Loucy (cell line): ENCODE measurements at regions not wholly inside any gene's neighbourhood (a gene's known extent, or its start where the extent isn't known, plus 50 kb on each side); places are given as distances from the start of the nearest gene placed in this dataset.

Experiments
- H2AFZ ChIP-seq: fragments of 200-600 bp; sonication (generic); 2 replicates; pipeline ENCODE4 v1.6.0; 2016; ENCODE audit warnings: antibody characterized with exemption, mild to moderate bottlenecking, low read length, moderate library complexity
- H3F3A ChIP-seq: fragments of 200-600 bp; 2 replicates; pipeline ENCODE4 v1.6.0; 2016; ENCODE audit warnings: antibody characterized with exemption, low read depth, mild to moderate bottlenecking
- H3K27me3 ChIP-seq: fragments of 200-600 bp; sonication (generic); 2 replicates; pipeline ENCODE4 v1.6.1; 2014; ENCODE audit warnings: low read length, mild to moderate bottlenecking; ENCODE audit not compliant: insufficient read depth, poor library complexity, severe bottlenecking
- H3K36me3 ChIP-seq: fragments of 200-600 bp; sonication (generic); 2 replicates; pipeline ENCODE4 v1.6.1; 2016; ENCODE audit warnings: low read length; ENCODE audit not compliant: insufficient read depth
- H3K4me1 ChIP-seq: fragments of 200-600 bp; sonication (generic); 2 replicates; pipeline ENCODE4 v1.5.1; 2014; ENCODE audit warnings: low read length, mild to moderate bottlenecking; ENCODE audit not compliant: insufficient read depth, poor library complexity, severe bottlenecking
- H3K4me2 ChIP-seq: fragments of 200-600 bp; sonication (generic); 2 replicates; pipeline ENCODE4 v1.6.0; 2014; ENCODE audit warnings: antibody characterized with exemption, low read length, low read depth, mild to moderate bottlenecking; ENCODE audit not compliant: poor library complexity, severe bottlenecking
- H3K4me3 ChIP-seq: fragments of 200-600 bp; sonication (generic); 2 replicates; pipeline ENCODE4 v1.5.1; 2014; ENCODE audit warnings: low read length, mild to moderate bottlenecking, mixed read lengths; ENCODE audit not compliant: poor library complexity, severe bottlenecking
- H3K79me2 ChIP-seq: fragments of 200-600 bp; sonication (generic); 2 replicates; pipeline ENCODE4 v1.6.1; 2014; ENCODE audit warnings: low read length; ENCODE audit not compliant: insufficient read depth
- H3K9ac ChIP-seq: fragments of 200-600 bp; sonication (generic); 2 replicates; pipeline ENCODE4 v1.6.0; 2014; ENCODE audit warnings: mild to moderate bottlenecking, low read depth, low read length, moderate library complexity; ENCODE audit not compliant: poor library complexity, severe bottlenecking
- H3K9me2 ChIP-seq: fragments of 200-600 bp; sonication (generic); replicated peaks from 2 replicates; pipeline ENCODE4 v1.6.1; 2016; ENCODE audit warnings: low read depth, low read length, mixed read lengths
- H3K9me3 ChIP-seq: fragments of 200-600 bp; sonication (generic); 2 replicates; pipeline ENCODE4 v1.6.1; 2014; ENCODE audit warnings: mild to moderate bottlenecking, antibody characterized with exemption, low read length, low read depth; ENCODE audit not compliant: insufficient read depth
- H4K20me1 ChIP-seq: fragments of 200-600 bp; sonication (generic); 2 replicates; pipeline ENCODE4 v1.6.0; 2014; ENCODE audit warnings: antibody characterized with exemption, low read length, mild to moderate bottlenecking; ENCODE audit not compliant: insufficient read depth, poor library complexity, severe bottlenecking
- EZH2phosphoT487 ChIP-seq: fragments of 200-600 bp; IDR thresholded peaks from 2 replicates; pipeline ENCODE4 v1.6.1; 2018; ENCODE audit warnings: antibody characterized with exemption, mild to moderate bottlenecking, moderate library complexity, borderline replicate concordance
- TF ChIP-seq, protein P1 (sequence below): fragments of 200-600 bp; sonication (generic); conservative IDR thresholded peaks from 2 replicates; pipeline ENCODE4 v1.5.1; 2014; ENCODE audit warnings: mild to moderate bottlenecking, antibody characterized with exemption, low read length

DNA sequence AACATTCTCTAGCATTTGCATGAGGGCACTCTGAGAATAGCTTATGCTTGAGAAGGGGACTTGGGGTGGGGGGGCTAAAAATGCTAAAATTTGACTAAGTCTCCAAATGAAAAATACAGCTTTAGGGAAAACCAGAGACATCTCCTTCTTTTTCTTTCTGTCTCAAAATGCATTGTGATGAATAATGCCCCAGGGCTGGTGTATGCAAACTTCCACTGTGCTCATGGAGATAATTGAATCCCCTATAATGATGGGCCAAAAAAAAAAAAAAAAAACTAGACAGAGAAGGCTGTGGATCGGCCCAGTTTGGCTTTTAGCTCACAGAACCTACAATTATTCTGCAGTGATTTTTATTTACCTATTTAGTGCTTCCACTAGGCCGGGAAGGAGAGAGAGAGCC, 147.9 kb upstream of the RORA start:
- Histone ChIP-seq H3K9me2 (no peaks in the 10 kb centered on the region), H3K36me3 (no peaks in the 10 kb centered on the region), H3K4me2 (no peak overlapping the region), H3K4me1 (no peaks in the 10 kb centered on the region), H3K9me3 (no peaks in the 10 kb centered on the region), H2AFZ (no peak overlapping the region), H4K20me1 (no peaks in the 10 kb centered on the region), H3K4me3 (no peak overlapping the region), H3K27me3 (no peaks in the 10 kb centered on the region), H3K9ac (no peak overlapping the region), H3K79me2 (no peaks in the 10 kb centered on the region), H3F3A (no peaks in the 10 kb centered on the region)
- TF ChIP-seq EZH2phosphoT487 = no peak
- TF ChIP-seq, protein P1, sequence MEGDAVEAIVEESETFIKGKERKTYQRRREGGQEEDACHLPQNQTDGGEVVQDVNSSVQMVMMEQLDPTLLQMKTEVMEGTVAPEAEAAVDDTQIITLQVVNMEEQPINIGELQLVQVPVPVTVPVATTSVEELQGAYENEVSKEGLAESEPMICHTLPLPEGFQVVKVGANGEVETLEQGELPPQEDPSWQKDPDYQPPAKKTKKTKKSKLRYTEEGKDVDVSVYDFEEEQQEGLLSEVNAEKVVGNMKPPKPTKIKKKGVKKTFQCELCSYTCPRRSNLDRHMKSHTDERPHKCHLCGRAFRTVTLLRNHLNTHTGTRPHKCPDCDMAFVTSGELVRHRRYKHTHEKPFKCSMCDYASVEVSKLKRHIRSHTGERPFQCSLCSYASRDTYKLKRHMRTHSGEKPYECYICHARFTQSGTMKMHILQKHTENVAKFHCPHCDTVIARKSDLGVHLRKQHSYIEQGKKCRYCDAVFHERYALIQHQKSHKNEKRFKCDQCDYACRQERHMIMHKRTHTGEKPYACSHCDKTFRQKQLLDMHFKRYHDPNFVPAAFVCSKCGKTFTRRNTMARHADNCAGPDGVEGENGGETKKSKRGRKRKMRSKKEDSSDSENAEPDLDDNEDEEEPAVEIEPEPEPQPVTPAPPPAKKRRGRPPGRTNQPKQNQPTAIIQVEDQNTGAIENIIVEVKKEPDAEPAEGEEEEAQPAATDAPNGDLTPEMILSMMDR = no peak

DNA sequence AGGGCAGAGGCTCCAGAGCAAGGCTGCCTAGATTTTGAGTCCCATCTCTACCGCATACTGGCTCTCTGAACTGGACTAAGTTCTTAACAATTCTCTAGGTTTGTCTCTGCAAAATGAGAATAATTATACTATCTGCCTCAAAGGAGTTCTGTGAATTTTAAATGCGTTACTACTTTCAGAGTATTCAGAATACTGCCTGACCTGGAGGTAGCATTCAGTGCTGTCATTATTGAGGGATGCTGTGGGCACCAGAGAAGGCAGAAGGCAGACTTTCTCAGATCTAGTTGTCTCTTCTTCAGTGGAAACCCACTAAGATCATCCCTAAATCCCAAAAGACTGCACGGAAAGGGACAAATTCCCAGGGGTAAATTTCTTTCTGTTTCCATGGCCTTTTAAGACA, 147.4 kb upstream of the RORA start:
- no peak for TF ChIP-seq EZH2phosphoT487
- TF ChIP-seq, protein P1 = no peak
- Histone ChIP-seq H3K79me2 (no peaks in the 10 kb centered on the region), H4K20me1 (no peaks in the 10 kb centered on the region), H3K27me3 (no peaks in the 10 kb centered on the region), H3K4me3 (no peak overlapping the region), H3K9me2 (no peaks in the 10 kb centered on the region), H3F3A (no peaks in the 10 kb centered on the region), H2AFZ (no peak overlapping the region), H3K4me2 (no peak overlapping the region), H3K4me1 (no peaks in the 10 kb centered on the region), H3K9ac (no peak overlapping the region), H3K36me3 (no peaks in the 10 kb centered on the region), H3K9me3 (no peaks in the 10 kb centered on the region)

DNA sequence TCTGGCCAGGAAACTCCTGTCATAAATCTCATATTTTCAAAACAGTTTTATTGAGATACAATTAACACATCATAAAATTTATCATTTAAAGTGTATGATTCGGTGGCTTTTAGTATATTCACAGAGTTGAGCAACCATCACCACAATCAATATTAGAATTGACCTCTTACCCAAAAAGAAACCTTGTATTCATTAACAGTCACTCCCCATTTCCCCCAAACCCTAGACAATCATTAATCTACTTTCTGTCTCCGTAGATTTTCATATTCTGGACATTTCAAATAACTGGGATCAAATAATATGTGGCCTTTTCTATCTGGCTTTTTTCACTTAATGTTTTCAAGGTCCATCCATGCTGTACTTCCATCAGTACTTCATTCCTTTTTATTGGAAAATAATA, 145.7 kb upstream of the RORA start:
- Histone ChIP-seq H3K79me2 (no peaks in the 10 kb centered on the region), H4K20me1 (no peaks in the 10 kb centered on the region), H3F3A (no peaks in the 10 kb centered on the region), H3K9me3 (no peaks in the 10 kb centered on the region), H3K9ac (no peak overlapping the region), H3K4me1 (no peaks in the 10 kb centered on the region), H3K4me3 (no peak overlapping the region), H3K4me2 (no peak overlapping the region), H3K36me3 (no peaks in the 10 kb centered on the region), H2AFZ (no peak overlapping the region), H3K27me3 (no peaks in the 10 kb centered on the region), H3K9me2 (no peaks in the 10 kb centered on the region)
- no peak for TF ChIP-seq EZH2phosphoT487
- TF ChIP-seq, protein P1 = no peak
